ENCODE measurements at regions not wholly inside any gene's neighbourhood (a gene's known extent, or its start where the extent isn't known, plus 50 kb on each side); places are given as distances from the start of the nearest gene placed in this dataset.

- H3K27me3 ChIP-seq (ENCODE audit: control insufficient read depth in 2 of 2, insufficient read depth in 2 of 2, low read length in 2 of 2): no peaks in the 10 kb centered on the region
- DNase-seq: peak in 1 of 3 donors; percentile 16
- H3K27ac Mint-ChIP-seq: no peak overlapping the region
- no peaks in the 10 kb centered on the region for H3K36me3 ChIP-seq (replicated peaks in 1 of 2; ENCODE audit: control insufficient read depth in 1 of 2, insufficient read depth in 2 of 2, low read length in 2 of 2)
- no CpG with 5 or more reads among the region's 2 CpGs for WGBS (ENCODE audit: insufficient coverage)
- intact Hi-C loops (cut with micrococcal nuclease): no loop called here
- no peaks in the 10 kb centered on the region for H3K79me2 ChIP-seq (ENCODE audit: insufficient read depth, low read length)
- H3K9ac ChIP-seq (ENCODE audit: insufficient read depth, low read length, poor library complexity, severe bottlenecking): no peak overlapping the region
- no peak for TF ChIP-seq CTCF (IDR thresholded peaks at IDR 0.05)
- peaks cover 5% of the 10 kb centered on the region for H3K4me1 Mint-ChIP-seq
- H4K20me1 ChIP-seq (ENCODE audit: insufficient read depth, low read length): no peaks in the 10 kb centered on the region
- no peak overlapping the region for H2AFZ ChIP-seq (ENCODE audit: insufficient read depth, low read depth, low read length, poor library complexity, severe bottlenecking)
- no peaks in the 10 kb centered on the region for H3K36me3 Mint-ChIP-seq
- H3K9me3 Mint-ChIP-seq: peaks cover 0 to 1% (median 0%) of the 10 kb centered on the region in 7 donors
- no peak overlapping the region for H3K27ac ChIP-seq (ENCODE audit: low read depth in 1 of 2, low read length in 2 of 2)
- H3K27me3 Mint-ChIP-seq (ENCODE audit: low read depth in 3 of 3): peaks cover 2 to 4% (median 4%) of the 10 kb centered on the region in 3 donors
- no peak overlapping the region for H3K4me2 ChIP-seq (replicated peaks; ENCODE audit: extremely low read depth, low read length, poor library complexity, severe bottlenecking)
- no peak overlapping the region for H3K4me3 ChIP-seq (replicated peaks in 1 of 3; ENCODE audit: low read depth in 2 of 3, low read length in 3 of 3)
- no peaks in the 10 kb centered on the region for H3K9me3 ChIP-seq (replicated peaks in 1 of 2; ENCODE audit: control insufficient read depth in 1 of 2, insufficient read depth in 1 of 2, low read length in 2 of 2)
- no peak overlapping the region for H3K4me3 Mint-ChIP-seq
- no peaks in the 10 kb centered on the region for H3K4me1 ChIP-seq (ENCODE audit: control insufficient read depth in 1 of 2, insufficient read depth in 2 of 2, low read length in 2 of 2)
These were observed 427.4 kb upstream of the NAALADL2 start for GRCh38 chr3:174431717-174432116.

- Histone ChIP-seq H3K4me3 (replicated peaks in 1 of 3; ENCODE audit: low read depth in 2 of 3, low read length in 3 of 3) (no peak overlapping the region), H3K4me2 (replicated peaks; ENCODE audit: extremely low read depth, low read length, poor library complexity, severe bottlenecking) (no peak overlapping the region), H3K9me3 (replicated peaks in 1 of 2; ENCODE audit: control insufficient read depth in 1 of 2, insufficient read depth in 1 of 2, low read length in 2 of 2) (no peaks in the 10 kb centered on the region), H3K9ac (ENCODE audit: insufficient read depth, low read length, poor library complexity, severe bottlenecking) (no peak overlapping the region), H3K27me3 (ENCODE audit: control insufficient read depth in 2 of 2, insufficient read depth in 2 of 2, low read length in 2 of 2) (peaks cover under 1 to 2% of the 10 kb centered on the region in 2 donors), H3K4me1 (ENCODE audit: control insufficient read depth in 1 of 2, insufficient read depth in 2 of 2, low read length in 2 of 2) (peaks cover 21 to 22% of the 10 kb centered on the region in 2 donors), H2AFZ (ENCODE audit: insufficient read depth, low read depth, low read length, poor library complexity, severe bottlenecking) (no peak overlapping the region), H3K79me2 (ENCODE audit: insufficient read depth, low read length) (no peaks in the 10 kb centered on the region), H3K36me3 (replicated peaks in 1 of 2; ENCODE audit: control insufficient read depth in 1 of 2, insufficient read depth in 2 of 2, low read length in 2 of 2) (no peaks in the 10 kb centered on the region), H4K20me1 (ENCODE audit: insufficient read depth, low read length) (no peaks in the 10 kb centered on the region), H3K27ac (ENCODE audit: low read depth in 1 of 2, low read length in 2 of 2) (no peak overlapping the region)
- Mint-ChIP-seq H3K36me3 (no peaks in the 10 kb centered on the region), H3K27me3 (ENCODE audit: low read depth in 3 of 3) (peaks cover 3 to 11% (median 5%) of the 10 kb centered on the region in 3 donors), H3K9me3 (peaks cover 0 to 2% (median 0%) of the 10 kb centered on the region in 7 donors), H3K27ac (no peak overlapping the region), H3K4me3 (peak overlapping the region in 1 of 2 donors; percentile 18), H3K4me1 (peaks cover 25% of the 10 kb centered on the region)
- no peak for TF ChIP-seq CTCF (IDR thresholded peaks at IDR 0.05)
- no peak for DNase-seq
- 0% methylated on average over 1 of the region's 1 CpG for WGBS (ENCODE audit: insufficient coverage)
- intact Hi-C loops (cut with micrococcal nuclease): no loop called here
These were observed 422.8 kb upstream of the NAALADL2 start for GRCh38 chr3:174436367-174436766.
